ENCODE measurements at regions not wholly inside any gene's neighbourhood (a gene's known extent, or its start where the extent isn't known, plus 50 kb on each side); places are given as distances from the start of the nearest gene placed in this dataset.

DNA sequence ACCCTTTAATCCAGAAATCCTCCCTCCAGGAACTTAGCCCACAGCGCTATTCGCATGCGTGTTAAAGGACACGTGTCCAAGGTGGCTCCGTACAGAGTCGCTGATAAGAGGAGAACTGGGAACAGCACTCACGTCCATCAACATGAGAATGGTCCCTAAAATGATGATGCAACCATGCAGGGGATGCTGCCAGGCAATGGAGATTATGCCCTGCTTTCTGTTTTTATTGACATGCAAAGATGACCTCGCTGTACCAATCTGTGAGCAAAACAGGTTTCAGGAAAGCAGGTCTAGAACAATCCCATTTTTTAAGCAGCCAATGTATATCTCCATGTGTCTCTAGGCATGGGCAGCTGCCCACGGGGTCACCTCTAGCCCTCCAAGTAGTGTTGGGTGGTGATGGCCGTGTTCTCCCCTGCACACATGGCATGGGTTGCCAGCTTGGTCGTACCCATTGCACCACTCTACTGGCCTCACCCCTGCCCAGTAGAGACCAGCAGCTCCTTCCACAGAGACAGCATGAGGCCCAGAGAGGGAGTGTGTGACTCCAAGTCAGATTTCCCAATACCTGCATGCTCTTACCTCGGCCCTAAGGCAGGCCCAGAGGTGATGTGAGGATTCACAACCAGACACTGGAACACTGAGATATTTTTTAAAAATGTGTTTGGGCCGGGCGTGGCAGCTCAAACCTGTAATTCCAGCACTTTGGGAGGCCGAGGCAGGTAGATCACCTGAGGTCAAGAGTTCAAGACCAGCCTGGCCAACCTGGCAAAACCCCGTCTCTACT is 68.3 kb upstream of the LINC01488 start:
- DNase-seq (ENCODE audit: low spot score) = no peak

DNA sequence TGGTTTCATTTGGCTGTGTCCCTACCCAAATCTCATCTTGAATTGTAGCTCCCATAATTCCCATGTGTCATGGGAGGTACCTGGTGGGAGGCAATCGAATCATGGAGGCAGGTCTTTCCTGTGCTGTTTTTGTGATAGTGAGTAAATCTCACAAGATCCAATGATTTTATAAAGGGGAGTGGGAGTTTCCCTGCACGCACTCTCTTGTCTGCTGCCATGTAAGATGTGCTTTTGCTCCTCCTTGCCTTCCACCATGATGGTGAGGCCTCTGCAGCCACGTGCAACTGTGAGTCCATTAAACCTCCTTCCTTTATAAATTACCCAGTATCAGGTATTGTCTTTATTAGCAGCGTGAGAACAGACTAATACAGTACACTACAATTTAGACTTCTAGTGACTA is 67.5 kb upstream of the LINC01488 start:
- DNase-seq (ENCODE audit: low spot score) = no peak

DNA sequence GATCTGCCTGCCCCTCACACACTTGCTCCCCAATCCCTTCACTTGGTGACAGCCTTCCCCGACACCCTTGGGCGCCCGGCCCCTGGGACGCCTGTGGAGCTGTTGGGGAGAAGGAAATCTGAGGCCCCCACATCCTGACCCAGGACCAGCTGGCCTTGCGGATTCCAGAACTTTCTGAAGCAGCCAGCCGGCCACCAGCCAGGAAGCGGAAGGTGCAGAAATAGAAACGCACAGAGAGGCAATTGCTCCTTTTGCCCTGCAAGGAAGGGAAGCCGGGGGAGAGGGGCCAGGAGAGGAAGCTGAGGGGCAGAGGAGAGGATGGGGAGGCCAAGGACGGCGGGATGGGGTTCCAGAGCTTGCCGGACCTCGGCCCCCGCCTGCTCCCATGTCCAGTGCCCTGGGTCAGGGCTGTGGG is 66.7 kb upstream of the LINC01488 start:
- no peak for DNase-seq (ENCODE audit: low spot score)

DNA sequence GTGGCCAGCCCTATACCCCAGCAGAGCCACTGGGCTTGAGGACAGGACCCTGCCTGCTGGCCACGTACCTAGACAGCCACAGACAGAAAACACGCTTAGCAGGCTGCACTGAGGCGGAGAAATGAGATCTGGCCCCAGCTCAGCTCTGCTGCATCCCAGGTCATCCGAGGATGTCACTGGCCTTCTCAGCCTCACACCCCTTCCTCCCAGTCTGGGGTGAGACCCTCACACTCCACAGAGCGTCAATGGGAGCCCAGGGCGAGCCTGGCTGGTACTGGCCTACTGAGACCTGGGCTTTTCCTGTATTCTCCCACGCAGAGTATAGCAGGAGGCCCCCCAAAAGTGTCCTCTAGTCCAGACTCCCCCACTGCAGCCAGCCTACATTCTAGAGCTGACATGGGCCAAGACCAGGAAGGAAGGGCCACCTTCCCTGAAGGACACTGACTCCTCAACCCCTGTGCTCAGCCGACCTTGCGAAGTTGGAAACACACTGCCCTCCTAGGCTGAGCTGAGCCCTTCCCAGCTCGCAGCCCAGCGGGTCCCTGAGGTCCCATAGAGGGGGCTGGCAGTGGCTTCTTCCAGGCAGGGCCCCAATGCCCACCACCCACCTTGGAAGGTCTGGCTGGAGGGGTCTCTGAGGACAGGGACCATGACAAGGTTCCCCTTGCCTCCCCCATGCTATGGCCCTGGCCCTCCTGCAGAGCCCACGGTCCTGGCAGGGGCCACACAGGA is 65.9 kb upstream of the LINC01488 start:
- no peak for DNase-seq (ENCODE audit: low spot score)

DNA sequence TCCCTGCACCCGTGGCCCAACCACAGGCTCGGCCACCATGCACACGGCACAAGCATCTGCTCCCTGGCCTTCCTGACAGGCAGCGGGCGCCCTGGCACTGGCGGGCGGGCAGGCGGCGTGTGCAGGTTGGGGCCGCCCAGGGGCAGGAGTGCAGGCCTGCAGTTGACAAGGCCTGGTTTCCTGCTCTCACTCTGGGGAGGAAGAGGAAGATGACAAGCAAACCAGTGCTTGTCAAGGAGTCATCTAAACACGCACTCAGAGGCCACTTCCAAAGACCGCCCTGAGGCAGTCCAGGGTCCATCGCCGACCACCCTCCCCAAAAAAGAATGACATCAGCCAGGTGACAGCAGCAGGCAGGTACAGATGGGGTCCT is 65.3 kb upstream of the LINC01488 start:
- DNase-seq (ENCODE audit: low spot score) = no peak

DNA sequence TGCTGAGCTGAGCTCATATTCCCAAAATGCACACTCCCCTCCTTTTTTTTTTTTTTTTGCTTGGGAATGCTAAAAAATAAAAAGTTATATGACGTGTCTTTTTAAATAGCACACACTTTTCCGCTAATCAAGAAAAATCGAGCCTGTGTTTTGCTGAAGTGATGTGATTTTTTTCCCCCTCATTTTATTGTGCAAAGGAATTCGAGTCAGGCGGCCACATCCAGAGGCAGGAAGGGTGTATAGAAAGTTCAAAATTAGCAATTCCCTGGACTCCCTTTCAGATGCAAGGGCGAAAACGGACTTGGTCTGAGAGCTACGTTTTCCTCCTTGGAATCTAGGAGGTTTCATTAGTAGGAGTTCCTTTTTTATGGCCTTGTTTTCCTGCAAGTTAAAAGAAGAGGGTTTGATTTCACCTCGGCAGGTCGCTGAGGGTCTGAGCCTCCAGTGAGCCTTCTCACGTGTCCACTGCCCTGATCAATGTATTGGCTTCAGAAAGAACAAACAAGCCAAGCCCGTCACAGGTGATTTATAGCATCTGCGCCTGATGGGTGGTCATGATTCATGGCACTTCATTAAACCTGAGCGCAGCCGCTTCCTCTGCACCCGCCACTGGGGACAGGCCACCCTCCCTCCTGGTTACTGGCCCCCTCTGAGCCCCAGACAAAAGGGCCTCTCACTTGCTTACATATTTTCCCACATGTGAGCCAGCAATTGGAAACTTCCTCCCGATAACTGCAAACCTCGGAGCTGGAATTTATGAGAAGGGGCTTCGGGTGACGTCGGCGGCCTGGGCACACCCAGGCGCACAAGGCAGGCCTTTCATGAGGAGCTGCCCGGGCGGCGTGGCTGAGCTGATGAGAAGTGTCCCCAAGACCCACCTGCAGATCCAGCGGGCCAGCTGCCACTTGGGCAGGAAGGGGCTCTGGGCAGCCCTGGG is 64.4 kb upstream of the LINC01488 start:
- no peak for DNase-seq (ENCODE audit: low spot score)

DNA sequence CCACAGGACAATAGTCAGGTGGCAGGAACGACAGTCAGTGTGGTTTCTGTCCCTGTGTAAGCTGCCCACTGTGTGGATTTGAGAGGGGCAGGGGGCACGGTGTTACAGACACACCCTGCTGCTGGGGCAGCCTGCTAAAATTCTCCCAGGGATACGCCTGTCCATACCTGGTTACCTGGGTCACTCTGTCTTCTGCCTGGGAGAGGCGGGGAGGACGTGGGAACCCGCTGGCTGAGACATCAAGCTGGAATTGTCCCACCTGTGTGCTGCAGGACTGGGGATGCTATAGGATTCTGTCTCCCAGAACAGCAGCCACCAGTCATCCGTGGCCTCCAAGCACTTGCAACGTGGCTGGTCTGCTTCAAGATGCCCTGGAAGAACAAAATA is 63.8 kb upstream of the LINC01488 start:
- DNase-seq (ENCODE audit: low spot score) = no peak

DNA sequence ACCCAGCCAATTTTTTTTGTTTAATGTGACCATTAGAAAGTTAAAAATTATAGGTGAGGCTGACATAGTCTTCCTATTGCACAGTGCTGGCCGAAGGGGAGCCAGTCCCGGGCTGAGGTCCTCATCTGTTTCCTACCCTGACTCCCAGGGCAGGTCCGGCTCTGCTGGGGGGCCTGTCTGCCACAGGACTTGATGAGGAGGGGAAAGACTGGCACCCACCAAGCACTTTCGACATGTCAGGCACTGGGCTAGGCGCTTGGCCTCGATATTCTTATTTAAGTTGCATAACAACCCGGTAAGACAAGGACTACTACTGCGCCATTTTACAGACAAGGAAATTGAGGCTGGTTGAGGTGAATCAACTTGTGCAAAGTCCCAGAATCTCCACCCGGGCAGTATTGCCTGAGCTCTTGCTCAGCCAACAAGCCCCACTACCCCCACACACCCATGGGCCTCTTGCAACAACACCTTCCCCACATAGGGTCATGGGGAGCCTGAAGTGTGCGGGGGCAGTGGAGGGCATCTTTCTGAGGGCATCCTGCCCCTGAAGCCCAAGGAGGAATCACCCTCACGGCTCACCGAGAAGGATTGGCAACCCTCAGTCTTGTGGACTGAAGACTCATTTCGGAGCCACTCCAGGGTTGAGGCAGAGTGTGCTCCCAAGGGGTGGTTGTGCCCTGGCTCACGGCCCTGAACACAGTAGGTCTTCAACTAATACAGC is 62.7 kb upstream of the LINC01488 start:
- no peak for DNase-seq (ENCODE audit: low spot score)

DNA sequence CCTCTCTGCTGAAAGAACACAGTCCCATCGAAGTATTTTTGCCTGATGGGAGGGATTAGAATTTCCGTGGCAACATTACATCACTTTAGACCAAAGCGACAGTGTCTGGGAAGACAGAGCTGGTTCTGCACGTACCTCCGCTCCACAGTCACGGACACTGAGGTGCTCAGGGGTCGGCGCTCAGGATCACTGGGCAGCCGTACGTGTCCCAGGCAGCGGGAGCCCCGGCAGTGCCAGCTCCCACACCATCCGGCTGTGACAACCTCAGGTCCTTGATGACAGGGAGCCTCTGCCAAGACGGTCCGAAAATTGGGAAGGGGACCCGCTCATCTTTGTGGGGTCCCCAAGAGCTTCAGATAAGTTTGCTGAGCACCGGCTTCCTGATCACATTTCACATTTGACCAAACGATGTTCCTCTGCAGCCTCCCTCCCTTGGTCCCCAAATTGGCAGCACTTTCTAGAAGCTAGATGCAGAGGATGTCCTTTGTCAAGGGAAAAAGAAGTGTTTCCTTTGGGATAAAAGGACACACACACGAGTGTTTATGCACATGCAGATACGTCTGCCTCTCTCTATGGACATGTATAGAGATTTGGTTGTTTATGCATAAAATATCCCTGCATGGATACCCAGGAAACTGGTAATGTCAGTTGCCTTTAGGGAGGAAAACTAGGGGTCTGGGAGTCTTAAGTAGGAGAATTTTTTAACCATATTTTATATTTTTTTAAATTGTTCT is 61.6 kb upstream of the LINC01488 start:
- no peak for DNase-seq (ENCODE audit: low spot score)

DNA sequence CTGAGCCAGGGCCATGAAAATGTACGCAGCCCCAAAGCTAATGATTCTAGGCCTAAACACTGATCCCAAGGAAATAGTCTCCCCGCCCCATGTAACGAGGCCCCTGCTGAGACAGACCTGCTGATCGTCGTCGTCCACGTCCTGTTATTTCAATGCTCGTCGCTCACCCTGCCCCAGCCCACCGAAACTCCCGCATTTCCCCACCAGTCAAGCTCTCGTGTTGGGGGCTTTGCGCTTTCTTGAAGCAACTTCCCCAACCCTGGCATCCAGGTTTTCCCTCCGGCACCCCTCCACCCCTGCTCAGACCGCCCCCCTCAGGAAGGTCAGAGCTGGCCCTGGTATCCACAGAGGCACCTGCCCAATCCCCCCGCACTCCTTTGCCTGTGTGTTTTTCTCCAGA is 58.8 kb upstream of the LINC01488 start:
- DNase-seq (ENCODE audit: low spot score) = no peak

DNA sequence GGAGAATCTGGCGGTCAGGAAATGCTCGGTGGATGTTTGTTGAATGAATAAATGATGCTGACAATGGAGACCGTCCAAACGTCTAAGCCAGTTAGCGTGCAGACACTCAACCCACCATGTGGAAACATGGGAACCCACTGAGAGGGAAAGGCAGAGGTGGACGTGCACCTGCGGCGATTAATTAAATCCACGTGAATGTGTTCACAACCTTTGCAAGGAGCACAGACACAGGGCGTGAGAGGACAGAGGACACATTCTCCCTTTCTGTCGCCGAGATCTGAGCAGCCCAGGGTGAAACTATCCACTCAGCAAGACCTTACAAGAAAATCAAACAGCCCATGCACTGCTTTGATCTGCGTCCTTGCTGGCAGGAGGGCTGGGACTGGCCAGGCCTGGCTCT is 58.3 kb upstream of the LINC01488 start:
- no peak for DNase-seq (ENCODE audit: low spot score)

DNA sequence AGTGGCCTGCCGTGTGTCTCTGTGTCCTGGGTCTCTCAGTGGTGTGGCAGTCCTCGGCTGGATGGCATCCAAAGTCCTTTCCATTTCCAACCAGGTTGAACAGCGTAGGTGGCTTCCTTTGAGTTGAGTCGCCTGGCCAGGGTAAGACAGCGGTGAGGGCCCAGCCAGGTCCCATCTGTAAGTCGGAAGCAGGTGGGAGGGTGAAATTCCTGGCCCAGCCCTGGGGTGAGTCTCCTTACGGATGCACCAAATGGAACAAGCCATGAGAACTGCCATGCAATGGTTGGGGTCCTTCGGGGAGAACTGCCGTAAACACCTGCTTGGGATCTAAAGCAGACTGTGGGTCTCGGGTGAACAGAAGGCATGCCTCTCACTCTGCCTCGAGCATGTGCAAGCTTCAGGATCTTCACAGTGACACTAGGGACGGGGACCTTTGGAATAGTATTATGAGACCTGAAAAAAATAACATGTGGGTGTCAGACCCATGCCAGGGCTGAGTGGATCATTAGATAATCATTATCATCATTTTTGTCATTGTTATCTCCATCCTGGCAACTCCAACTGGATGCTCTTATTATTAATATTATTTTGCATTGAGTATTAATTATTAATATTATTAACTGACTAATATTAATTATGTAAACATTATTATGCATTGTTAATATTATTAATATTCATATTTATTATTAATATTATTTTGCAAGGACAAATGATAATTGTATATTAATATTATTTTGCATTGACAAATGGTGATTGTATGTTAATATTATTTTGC is 57.7 kb upstream of the LINC01488 start:
- no peak for DNase-seq (ENCODE audit: low spot score)

DNA sequence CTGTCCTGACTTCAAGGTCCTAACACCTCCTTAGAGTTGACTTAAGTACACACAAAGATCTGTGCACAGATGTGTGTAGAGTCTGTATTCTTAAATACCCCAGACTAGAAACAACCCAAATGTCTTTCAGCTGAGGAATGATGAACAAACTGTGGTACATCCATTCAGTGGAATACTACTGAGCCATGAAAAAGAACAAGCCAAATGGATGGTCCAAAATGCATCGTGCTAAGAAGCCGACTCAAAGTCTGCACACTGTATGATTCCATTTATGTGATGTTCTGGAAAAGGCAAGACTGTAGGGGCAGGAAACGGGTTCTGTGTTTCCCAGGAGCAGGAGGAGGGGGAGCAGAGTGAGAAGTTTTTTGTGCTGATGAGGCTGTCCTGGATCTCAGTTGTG is 56.7 kb upstream of the LINC01488 start:
- DNase-seq (ENCODE audit: low spot score) = no peak

DNA sequence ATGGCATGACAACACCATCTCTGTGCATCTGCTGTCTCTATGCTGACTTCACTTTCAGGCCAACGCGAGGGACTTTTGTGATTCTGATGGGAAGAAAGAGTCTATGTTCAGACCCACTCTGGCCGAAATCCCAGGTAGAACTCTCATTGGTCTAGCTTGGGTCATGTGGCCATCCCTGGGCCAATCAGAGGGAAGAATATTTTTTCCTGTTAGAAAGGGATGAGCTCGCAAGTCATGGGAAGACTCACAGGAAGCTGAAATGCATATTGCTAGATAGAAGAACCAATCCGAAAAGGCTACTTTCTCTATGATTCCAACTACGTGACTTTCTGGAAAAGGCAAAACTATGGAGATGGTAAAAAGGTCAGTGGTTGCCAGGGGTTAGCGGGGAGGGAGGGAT is 56.0 kb upstream of the LINC01488 start:
- DNase-seq (ENCODE audit: low spot score) = no peak

DNA sequence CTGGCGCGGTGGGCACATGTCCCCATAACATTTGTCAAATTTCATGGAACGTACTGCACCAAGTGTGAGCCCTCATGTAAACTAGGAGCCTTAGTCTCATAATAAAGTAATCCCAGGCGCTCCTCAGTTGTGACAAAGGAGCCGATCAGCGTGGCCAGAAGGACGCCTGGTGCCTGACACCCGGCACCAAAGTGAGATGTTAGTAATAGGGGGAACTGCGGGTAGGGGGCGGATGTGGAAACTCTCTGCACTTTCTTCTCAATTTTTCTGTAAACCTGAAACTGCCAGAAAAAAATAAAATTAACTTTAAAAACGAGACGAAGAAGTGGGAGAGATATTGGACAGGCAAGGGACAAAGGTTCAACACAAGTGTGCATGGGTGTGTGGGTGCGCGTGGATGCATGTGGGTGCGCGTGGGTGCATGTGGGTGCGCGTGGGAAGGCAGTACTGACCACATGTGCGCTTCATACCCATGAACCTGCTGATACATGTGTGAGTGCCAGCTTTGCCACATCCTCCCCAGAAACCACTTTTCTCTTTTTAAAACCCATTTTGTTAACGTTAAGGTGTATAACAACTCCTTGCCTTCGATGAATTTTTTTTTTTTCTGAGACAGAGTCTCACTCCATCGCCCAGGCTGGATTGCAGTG is 55.4 kb upstream of the LINC01488 start:
- no peak for DNase-seq (ENCODE audit: low spot score)

DNA sequence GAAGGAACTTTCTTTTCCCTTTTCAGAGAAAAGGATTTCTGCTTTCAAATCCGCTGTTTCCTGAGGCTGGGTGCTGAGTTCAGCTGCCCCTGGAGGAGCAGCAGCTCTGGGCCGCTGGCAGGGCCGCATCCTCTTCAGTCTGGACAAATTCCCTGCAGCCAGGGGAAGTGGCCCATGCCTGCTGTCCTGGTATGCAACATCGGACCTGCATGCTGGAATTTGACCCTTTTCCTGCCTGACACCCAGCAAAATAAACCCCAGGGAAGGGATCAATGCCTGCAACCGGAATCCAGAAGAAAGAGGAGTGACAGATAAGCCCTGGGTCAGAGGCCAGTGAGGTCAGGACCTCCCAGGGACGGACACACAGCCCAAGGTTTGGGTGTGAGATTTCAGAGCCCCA is 54.1 kb upstream of the LINC01488 start:
- DNase-seq (ENCODE audit: low spot score) = no peak

DNA sequence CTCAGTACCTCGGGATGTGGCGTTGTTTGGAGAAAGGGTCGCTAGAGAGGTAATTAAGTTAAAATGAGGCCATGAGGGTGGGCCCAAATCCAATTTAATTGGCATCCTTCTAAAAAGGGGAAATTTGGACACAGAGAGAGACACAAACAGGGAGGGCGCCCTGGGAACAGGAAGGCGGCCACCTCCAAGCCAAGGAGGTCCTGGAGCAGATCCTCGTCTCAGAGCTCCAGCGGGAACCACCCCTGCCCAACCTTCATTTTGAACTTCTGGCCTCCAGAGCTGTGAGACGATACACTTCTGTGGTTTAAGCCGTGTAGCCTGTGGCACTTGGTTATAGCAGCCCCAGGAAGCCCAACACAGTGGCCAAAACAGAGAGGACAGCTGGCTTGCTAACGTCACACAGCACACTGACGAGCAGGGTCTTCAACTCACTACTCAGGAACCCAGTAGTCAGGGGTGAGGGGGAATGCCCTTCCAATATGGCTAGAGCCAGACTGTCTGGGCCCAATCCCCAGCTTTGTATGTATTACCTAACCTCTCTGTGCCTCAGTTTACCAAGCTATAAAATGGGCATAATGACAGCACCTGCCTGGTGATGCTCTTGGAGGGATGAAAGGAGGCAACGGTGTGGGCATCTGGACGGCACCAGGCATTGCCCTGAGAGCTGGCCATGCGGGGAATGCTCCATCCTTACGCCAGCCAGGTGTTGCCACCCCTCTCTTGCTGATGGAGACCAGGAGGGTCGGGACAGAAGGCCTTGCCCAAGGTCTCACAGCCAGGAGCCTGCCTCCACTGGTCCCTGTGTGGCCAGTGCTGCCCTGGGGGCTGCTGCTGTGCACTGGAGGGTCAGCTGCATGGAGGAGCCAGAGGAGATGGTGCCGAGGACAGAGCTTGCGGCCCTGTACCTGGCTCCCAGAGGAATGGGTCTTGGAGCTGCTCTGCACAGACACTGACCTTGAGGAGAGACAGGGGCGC is 53.3 kb upstream of the LINC01488 start:
- no peak for DNase-seq (ENCODE audit: low spot score)
